Mucosa of descending colon (tissue), 3 donors: ENCODE measurements at regions not wholly inside any gene's neighbourhood (a gene's known extent, or its start where the extent isn't known, plus 50 kb on each side); places are given as distances from the start of the nearest gene placed in this dataset.

Experiments used
- ATAC-seq: fragments of 200-7000 bp; cut with Tn5 transposase; one replicate; pipeline ENCODE4 v1.9.1; 2020; ENCODE audit warnings: mild to moderate bottlenecking, moderate library complexity
- DNase-seq, 3 donors: peaks; one replicate each; pipeline ENCODE4 v3.0.0-alpha.2; 2020
- H3K36me3 ChIP-seq: fragments of 200-600 bp; one replicate; pipeline ENCODE4 v1.8.0; 2021; ENCODE audit warnings: low read depth, mild to moderate bottlenecking
- H3K4me1 ChIP-seq: fragments of 200-600 bp; one replicate; pipeline ENCODE4 v1.8.0; 2021; ENCODE audit warnings: low read depth, mild to moderate bottlenecking
- H3K4me3 ChIP-seq: fragments of 200-600 bp; one replicate; pipeline ENCODE4 v1.8.0; 2021; ENCODE audit warnings: mild to moderate bottlenecking
- H3K9me3 ChIP-seq: fragments of 200-600 bp; one replicate; pipeline ENCODE4 v1.8.0; 2021; ENCODE audit warnings: mild to moderate bottlenecking
- intact Hi-C, 2 donors: fragments of 100-400 bp; cut with DNase I in 1 of 2; cut with micrococcal nuclease in 1 of 2; formaldehyde crosslinking; loops; one replicate each; pipeline versions ENCODE4 v1.11.0 to v1.11.1; 2022; cut with DNase I, micrococcal nuclease
- TF ChIP-seq, protein P1 (sequence below): fragments of 200-600 bp; IDR thresholded peaks from one replicate; pipeline ENCODE4 v1.8.0; 2022; ENCODE audit warnings: antibody characterized with exemption, mild to moderate bottlenecking
- donor health status: DM: no; HTN: no; CAD: no; lungs with moderate emphysema.
- donor health status: DM: no; HTN: no; CAD: no.
- donor health status: DM: no; HTN: yes; CAD: no.

DNA sequence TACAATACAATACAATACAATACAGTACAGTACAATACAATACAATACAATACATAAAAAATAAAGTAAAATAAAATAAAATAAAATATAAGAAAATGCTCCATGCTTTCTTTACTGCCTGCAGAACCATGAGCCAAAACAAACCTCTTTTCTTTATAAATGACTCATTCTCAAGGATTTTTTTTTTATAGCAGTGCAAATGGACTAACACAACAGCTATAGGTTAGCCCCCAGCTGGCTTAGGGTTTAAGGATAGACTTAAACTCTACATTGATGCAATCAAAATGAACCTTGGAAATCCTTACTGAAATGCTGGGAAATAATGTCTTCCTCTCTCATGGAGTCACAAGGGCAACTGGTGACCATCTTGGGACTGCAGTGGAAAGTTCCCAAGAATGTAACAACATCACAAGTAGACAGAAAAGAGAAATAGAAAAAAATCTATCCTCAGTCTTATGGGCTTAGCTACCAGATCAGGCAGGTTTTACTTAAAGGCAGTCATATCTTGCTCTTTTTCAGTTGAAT lies 348.9 kb downstream of the ARL4A start:
- ATAC-seq (no peak), DNase-seq (no peak)
- intact Hi-C loops, result no loop called here
- H3K4me1 ChIP-seq, result no peaks in the 10 kb centered on the region
- H3K36me3 ChIP-seq, result no peaks in the 10 kb centered on the region
- no peaks in the 10 kb centered on the region for H3K9me3 ChIP-seq
- H3K4me3 ChIP-seq, result no peak overlapping the region
- TF ChIP-seq, protein P1, sequence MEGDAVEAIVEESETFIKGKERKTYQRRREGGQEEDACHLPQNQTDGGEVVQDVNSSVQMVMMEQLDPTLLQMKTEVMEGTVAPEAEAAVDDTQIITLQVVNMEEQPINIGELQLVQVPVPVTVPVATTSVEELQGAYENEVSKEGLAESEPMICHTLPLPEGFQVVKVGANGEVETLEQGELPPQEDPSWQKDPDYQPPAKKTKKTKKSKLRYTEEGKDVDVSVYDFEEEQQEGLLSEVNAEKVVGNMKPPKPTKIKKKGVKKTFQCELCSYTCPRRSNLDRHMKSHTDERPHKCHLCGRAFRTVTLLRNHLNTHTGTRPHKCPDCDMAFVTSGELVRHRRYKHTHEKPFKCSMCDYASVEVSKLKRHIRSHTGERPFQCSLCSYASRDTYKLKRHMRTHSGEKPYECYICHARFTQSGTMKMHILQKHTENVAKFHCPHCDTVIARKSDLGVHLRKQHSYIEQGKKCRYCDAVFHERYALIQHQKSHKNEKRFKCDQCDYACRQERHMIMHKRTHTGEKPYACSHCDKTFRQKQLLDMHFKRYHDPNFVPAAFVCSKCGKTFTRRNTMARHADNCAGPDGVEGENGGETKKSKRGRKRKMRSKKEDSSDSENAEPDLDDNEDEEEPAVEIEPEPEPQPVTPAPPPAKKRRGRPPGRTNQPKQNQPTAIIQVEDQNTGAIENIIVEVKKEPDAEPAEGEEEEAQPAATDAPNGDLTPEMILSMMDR, result no peak

DNA sequence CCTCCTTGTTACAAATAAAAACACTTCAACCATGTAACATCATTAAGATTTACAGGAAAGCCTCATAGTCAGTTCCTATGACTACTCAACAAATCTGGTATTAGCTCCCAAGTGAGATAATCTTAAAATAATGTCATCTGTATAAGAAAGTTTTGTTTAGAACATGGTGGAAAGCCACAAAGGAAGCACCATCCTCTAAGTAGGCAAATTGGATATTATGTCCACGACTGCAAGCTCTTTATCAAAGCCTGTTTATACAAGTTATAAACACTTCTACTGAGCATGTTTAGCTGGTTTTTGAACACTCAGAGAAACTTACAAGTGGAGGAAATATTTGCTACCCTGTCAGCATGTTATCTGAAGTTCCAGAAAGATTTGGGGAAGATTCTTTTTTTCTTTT lies 349.8 kb downstream of the ARL4A start:
- H3K9me3 ChIP-seq, result no peaks in the 10 kb centered on the region
- DNase-seq, result no peak
- intact Hi-C loops, result no loop called here
- no peaks in the 10 kb centered on the region for H3K36me3 ChIP-seq
- ATAC-seq, result no peak
- H3K4me1 ChIP-seq, result no peaks in the 10 kb centered on the region
- no peak overlapping the region for H3K4me3 ChIP-seq
- TF ChIP-seq, protein P1, result no peak

DNA sequence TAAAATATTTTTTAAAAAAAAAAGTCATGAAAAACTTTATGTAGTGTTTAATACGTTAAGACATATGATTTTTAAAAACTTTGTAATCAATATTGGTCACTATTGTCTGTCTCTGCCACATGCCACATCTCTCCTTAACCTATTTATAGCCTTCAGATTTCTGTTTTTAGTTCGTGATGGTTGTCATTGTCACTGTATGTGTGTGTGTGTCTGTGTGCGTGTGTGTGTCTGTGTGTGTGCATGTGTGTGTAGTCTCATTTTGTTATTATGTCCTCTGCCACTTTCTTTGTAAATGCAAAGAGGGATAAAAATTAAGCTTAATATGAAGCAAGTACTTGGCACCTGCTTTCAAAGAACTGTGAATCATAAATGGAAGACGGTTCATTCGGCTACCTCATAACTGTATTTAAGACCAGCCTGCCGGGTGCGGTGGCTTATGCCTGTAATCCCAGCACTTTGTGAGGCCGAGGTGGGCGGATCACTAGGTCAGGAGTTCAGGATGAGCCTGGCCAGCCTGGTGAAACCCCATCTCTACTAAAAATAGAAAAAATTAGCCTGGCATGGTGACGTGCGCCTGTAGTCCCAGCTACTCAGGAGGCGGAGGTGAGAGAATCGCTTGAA lies 354.0 kb downstream of the ARL4A start:
- H3K4me3 ChIP-seq, result no peak overlapping the region
- no peaks in the 10 kb centered on the region for H3K9me3 ChIP-seq
- no peaks in the 10 kb centered on the region for H3K4me1 ChIP-seq
- DNase-seq, result no peak
- no peaks in the 10 kb centered on the region for H3K36me3 ChIP-seq
- intact Hi-C loops, result no loop called here
- TF ChIP-seq, protein P1, result no peak
- ATAC-seq, result no peak

DNA sequence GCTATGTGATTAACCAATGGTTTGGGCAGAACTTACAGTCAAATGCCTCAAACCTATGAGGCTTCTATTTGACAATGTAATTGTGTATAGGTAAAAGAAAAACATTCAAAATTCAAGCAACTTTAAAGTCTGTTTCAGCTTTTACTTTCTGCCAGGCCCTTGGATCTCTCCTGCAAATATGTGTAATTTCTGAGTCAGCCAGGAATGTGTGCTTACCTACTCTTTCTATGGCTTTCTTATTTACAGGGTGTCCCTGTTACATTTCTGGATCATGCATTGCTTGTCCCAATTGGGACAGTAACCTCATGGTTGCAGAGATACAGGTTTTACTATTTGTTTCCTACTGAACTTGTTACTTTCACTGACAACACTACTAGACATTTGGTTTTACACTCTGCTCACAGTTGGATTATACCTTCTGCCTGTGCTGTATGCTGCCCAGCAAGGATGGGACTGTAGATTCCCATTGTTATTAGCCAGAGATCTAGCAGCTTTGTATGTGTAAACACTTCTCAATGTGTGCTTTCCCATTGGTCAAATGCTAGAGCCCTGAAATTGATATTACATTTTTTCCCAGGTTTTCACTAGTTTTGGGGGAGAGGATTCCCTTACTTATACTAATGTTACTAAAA lies 355.3 kb downstream of the ARL4A start:
- H3K4me3 ChIP-seq, result no peak overlapping the region
- ATAC-seq (no peak), DNase-seq (no peak)
- H3K4me1 ChIP-seq, result no peaks in the 10 kb centered on the region
- H3K9me3 ChIP-seq, result no peaks in the 10 kb centered on the region
- TF ChIP-seq, protein P1, result no peak
- intact Hi-C loops, result no loop called here
- no peaks in the 10 kb centered on the region for H3K36me3 ChIP-seq

DNA sequence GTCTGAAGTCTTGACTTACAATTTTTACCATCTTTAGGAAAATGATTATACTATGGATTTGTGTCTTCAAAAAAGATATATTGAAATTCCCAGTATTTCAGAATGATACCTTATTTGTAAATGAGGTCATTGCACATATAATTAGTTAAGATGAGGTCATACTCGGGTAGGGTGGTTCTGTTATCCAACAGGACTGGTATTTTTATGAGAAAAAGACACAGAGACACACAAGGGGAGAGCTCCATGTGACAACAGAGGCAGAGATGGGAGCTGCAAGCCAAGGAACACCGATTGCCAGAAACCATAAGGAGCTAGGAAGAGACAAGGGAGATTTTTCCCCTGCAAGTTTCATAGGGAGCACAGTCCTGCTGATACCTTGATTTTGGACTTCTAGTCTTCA lies 356.9 kb downstream of the ARL4A start:
- TF ChIP-seq, protein P1, result no peak
- no peak for DNase-seq
- Histone ChIP-seq H3K36me3 (no peaks in the 10 kb centered on the region), H3K9me3 (no peaks in the 10 kb centered on the region), H3K4me1 (no peaks in the 10 kb centered on the region), H3K4me3 (no peak overlapping the region)
- no peak for ATAC-seq
- intact Hi-C loops, result no loop called here
